Epithelial cell of esophagus (primary cell): ENCODE measurements at regions not wholly inside any gene's neighbourhood (a gene's known extent, or its start where the extent isn't known, plus 50 kb on each side); places are given as distances from the start of the nearest gene placed in this dataset.

Experiments
- DNase-seq: peaks from one replicate; pipeline ENCODE4 v3.0.0; 2010; ENCODE audit warnings: low read depth
- H3K4me3 ChIP-seq: 2 replicates; pipeline ENCODE4 v1.5.1; 2011; ENCODE audit warnings: mild to moderate bottlenecking, low read length, control low read depth
- CTCF ChIP-seq: IDR thresholded peaks from 2 replicates; pipeline ENCODE4 v1.5.1; 2011; ENCODE audit warnings: low read depth, mild to moderate bottlenecking, low read length, control low read depth, inconsistent platforms; ENCODE audit not compliant: insufficient read depth; ENCODE audit errors: missing control alignments

DNA sequence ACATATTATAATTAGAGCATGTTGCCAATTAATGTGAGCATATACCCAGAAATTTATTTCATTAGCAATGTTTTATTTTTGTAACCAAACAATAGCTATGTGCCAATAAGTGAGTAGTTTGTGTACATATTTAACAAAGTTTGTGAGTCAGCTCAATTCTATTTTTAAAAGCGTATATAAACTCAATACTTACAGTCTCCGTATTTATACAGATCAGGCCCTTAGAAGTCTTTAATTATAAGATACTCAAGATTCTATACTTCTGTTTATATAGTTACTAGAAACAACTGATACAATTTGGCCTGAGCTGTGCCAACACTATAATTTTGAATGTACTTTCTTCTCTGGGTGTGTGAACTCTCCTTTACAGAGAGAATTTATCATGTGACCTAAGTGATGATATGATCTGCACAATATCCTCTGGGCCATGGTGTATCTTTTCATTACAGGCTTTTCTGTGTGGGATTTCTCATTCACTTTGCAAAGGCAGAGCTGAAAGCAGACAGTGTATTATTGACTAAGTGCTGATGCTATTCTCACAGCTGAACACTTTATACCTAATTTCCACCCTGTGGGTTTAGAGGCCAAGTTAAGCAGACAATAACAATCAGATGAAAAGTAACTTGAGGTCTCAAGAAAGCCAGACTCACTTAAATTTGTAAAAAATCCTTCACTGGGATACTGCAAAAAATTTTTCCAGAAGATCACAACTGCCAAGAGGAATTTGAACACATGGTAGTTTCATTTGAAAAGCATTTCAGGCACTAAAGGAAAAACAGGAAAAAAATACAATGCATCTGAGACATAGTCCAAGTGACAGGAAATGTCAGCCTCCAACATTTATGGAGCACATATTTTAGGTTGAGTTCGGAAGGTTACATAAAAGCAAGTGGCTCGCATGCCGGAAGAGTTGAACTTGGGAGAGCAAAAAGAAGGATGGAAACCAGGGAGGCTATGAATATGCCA, 277.9 kb upstream of the SEMA6D start:
- DNase-seq: peak; percentile 46
- no peak overlapping the region for H3K4me3 ChIP-seq
- no peak for TF ChIP-seq CTCF

- H3K4me3 ChIP-seq: no peak overlapping the region
- no peak for DNase-seq
- TF ChIP-seq CTCF: no peak
These were observed 274.9 kb upstream of the SEMA6D start for GRCh38 chr15:47442371-47442770.

- TF ChIP-seq CTCF: no peak
- H3K4me3 ChIP-seq: no peak overlapping the region
- DNase-seq: peak; percentile 85
These were observed 273.5 kb upstream of the SEMA6D start for GRCh38 chr15:47443839-47444238.

DNA sequence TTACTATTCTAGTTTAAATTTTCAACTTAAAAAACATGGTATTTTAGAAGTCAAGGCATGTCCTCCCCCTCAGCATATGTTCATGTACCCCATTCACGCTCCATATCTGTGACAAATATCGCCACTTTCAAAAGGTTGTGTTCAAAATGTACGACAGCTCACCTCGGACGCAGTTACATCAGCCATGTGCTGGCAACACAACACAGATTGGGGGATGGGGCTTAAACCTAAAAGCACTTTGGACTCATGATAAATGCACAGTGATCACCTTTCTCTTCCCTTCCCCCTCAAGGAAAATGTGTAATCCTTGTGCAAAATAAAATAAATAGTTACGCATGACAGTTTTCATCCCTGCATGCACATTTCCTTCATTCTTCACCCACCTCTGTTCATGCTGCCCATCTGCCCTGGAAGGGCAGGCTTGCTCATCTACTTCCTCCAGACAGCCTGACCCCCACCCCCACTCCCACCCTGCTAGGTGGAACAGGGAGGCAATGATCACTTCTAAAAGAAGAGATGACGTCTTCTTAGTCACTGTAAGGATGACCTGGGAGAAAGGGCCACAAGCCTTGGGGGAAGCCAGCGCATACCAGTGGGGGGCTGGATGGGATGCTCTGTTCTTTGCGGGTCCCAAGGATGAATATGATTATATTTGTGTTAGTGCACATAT, 271.4 kb upstream of the SEMA6D start:
- DNase-seq: no peak
- TF ChIP-seq CTCF: no peak
- no peak overlapping the region for H3K4me3 ChIP-seq

DNA sequence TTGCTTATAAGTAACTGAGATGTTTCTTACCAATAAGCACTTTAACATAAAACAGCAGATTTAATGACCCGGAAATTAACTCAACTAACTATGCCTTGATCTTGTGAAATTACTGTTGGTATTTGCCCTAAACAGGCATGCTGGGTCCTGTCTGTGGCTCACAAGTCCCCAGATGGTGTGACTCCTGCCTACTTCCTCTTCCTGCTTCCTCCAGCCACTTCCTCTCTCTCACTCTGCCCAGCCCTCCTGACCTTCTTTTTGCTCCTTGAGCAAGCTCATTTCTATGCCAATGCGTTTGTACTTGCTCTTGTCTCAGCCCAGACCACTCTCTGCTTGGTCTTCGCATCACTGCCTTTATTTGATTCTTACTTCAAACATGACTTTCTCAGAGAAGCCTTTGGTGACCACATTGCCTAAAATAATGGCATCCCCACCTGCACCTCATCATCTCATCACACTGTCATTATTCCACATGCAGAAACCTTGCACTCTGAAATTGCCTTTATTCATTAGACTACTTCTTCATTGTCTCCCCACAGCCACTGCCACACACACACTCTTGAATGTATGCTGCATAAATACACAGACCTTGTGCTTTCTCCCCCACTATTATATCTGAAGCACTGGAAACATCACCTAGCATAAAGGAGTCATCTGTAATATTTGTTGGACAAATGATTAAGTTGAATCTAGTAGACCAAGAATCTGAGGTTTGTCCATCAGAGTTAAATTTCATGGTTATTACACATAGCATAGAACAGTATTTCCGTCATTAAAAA, 256.3 kb upstream of the SEMA6D start:
- peak; percentile 81 for DNase-seq
- H3K4me3 ChIP-seq: no peak overlapping the region
- TF ChIP-seq CTCF: no peak

DNA sequence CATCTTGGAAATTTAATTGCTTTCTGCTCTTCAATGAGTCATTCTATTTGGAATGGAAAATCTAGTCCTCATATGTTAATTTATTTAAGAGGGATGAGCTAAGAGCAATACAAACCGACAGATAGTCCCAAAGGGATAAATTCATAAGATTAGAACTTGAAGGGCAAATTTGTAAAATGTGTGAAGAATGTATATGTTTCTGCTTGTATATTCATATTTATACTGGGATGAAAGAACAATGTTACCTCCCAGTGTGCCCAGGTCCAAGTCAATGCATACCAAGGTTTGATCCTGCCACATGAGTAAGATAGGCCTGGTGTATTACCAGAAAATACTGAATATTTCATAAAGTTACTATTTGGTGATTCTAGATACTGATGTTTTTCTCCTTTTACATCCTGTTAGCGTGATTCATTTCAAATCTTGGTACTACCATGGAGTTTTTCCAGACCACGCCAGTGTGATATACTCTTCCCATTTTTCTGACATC, 255.6 kb upstream of the SEMA6D start:
- no peak overlapping the region for H3K4me3 ChIP-seq
- TF ChIP-seq CTCF: no peak
- no peak for DNase-seq
